ENCODE measurements at regions not wholly inside any gene's neighbourhood (a gene's known extent, or its start where the extent isn't known, plus 50 kb on each side); places are given as distances from the start of the nearest gene placed in this dataset.

DNA sequence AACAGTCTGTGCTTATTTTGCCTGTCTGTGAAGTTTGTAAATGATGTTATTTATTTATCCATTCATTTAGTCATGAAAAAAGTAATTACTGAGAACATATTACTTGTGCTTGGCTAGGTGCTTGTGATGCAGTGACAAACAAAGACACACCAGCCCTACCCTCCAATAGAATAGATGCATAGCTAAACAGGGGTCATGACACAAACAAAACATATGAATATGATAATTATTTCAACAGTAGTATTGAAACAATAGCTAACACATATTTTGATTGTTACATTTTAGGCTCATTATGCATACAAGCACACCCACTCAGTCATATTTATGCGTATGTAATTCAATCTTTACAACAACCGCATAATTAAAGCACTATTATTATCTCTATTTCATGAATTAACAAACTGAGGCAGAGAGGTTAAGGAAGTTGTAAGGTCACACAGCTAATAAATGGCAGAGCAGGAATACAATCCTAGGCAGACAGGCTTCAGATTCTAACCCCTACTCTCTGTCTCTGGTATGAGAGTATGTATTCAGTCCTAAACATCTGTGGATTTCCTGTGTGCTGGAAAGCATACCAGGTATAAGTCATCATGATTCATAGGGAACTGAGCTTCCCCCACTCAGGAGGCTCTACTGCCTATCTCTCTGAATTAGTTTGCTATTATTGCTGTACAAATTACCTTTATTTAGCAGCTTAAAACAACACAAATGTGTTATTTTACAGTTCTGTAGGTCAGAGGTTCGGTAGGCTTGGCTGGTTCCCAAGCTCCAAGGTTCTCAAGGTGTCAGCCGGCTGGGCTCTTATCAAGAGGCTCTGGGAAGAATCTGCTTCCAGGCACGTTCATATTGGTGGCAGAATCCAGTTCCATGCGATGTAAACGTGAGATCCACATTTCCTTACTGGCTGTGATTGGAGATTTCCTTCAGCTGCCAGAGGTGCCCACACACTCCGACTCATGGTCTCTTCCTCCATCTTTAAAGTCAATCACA, 509.4 kb downstream of the GALC start:
- TF ChIP-seq, protein P1, sequence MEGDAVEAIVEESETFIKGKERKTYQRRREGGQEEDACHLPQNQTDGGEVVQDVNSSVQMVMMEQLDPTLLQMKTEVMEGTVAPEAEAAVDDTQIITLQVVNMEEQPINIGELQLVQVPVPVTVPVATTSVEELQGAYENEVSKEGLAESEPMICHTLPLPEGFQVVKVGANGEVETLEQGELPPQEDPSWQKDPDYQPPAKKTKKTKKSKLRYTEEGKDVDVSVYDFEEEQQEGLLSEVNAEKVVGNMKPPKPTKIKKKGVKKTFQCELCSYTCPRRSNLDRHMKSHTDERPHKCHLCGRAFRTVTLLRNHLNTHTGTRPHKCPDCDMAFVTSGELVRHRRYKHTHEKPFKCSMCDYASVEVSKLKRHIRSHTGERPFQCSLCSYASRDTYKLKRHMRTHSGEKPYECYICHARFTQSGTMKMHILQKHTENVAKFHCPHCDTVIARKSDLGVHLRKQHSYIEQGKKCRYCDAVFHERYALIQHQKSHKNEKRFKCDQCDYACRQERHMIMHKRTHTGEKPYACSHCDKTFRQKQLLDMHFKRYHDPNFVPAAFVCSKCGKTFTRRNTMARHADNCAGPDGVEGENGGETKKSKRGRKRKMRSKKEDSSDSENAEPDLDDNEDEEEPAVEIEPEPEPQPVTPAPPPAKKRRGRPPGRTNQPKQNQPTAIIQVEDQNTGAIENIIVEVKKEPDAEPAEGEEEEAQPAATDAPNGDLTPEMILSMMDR (IDR thresholded peaks at IDR 0.05), result no peak
- no peak for TF ChIP-seq POLR2A (IDR thresholded peaks at IDR 0.05; ENCODE audit: low read depth)
- TF ChIP-seq EP300 (IDR thresholded peaks at IDR 0.05), result no peak
- TF ChIP-seq POLR2AphosphoS5 (IDR thresholded peaks at IDR 0.05), result no peak
